Endothelial cell of umbilical vein (primary cell): ENCODE measurements at regions not wholly inside any gene's neighbourhood (a gene's known extent, or its start where the extent isn't known, plus 50 kb on each side); places are given as distances from the start of the nearest gene placed in this dataset.

Experiments
- BruUV-seq: library from RNA; stranded (reverse); fragments of 400-500 nt; replicated peaks from 2 replicates; lab custom pipeline; 2021; lab: Mats Ljungman, UMichigan
- CTCF ChIA-PET: fragments of 300-600, 350-600 bp; sonication (Branson Sonifier 250); formaldehyde crosslinking; loops from one replicate; lab custom pipeline; 2021; ENCODE audit warnings: antibody characterized with exemption, inconsistent platforms; lab: Charles Lee
- POLR2A ChIA-PET: fragments of 300-600, 350-600 bp; sonication (Branson Sonifier 250); formaldehyde crosslinking; loops from one replicate; lab custom pipeline; 2021; ENCODE audit warnings: antibody characterized with exemption, inconsistent platforms; lab: Charles Lee
- DNase-seq: peaks from one replicate; pipeline ENCODE4 v3.0.0-alpha.2; 2011; ENCODE audit warnings: low read depth, low spot score
- FAIRE-seq: peaks from 2 replicates; lab custom pipeline; 2011; peaks lifted over from hg19 to GRCh38; lab: Jason Lieb, UNC
- H2AFZ ChIP-seq: 2 replicates; pipeline ENCODE4 v1.6.0; 2012; ENCODE audit warnings: low read depth, low read length, control low read depth, inconsistent platforms
- H3K27ac ChIP-seq: 2 replicates; pipeline ENCODE4 v1.5.1; 2011; ENCODE audit warnings: low read depth, mild to moderate bottlenecking, control low read depth, low read length, moderate library complexity; ENCODE audit not compliant: insufficient read depth
- H3K27me3 ChIP-seq, 2 experiments: 2 replicates each; pipeline versions ENCODE4 v1.6.0 to v1.6.1; 2011; ENCODE audit warnings: low read length in 2 of 2, mixed read lengths in 1 of 2; ENCODE audit not compliant: control insufficient read depth in 2 of 2, insufficient read depth in 2 of 2
- H3K36me3 ChIP-seq, 2 experiments: 2 replicates in 1 of 2; 3 replicates in 1 of 2; pipeline ENCODE4 v1.5.1; 2011; ENCODE audit warnings: low read length in 2 of 2, mild to moderate bottlenecking in 1 of 2, moderate library complexity in 1 of 2; ENCODE audit not compliant: control insufficient read depth in 2 of 2, insufficient read depth in 2 of 2; ENCODE audit errors: extremely low read depth in 1 of 2
- H3K4me1 ChIP-seq: 3 replicates; pipeline ENCODE4 v1.5.1; 2011; ENCODE audit warnings: mild to moderate bottlenecking, low read length; ENCODE audit not compliant: control insufficient read depth, insufficient read depth; ENCODE audit errors: extremely low read depth
- H3K4me2 ChIP-seq: 2 replicates; pipeline ENCODE4 v1.6.1; 2011; ENCODE audit warnings: low read length, control low read depth, mixed read lengths; ENCODE audit not compliant: insufficient read depth
- H3K4me3 ChIP-seq, 3 experiments: fragments of 200-600 bp in 1 of 3; sonication (generic), shearing (Covaris generic) in 1 of 3; replicated peaks in 1 of 3; 2 replicates each; pipeline ENCODE4 v1.5.1; 2011 to 2016; ENCODE audit warnings: control low read depth in 3 of 3, low read length in 3 of 3, mild to moderate bottlenecking in 2 of 3, inconsistent platforms in 1 of 3, low read depth in 1 of 3, moderate library complexity in 1 of 3; ENCODE audit not compliant: insufficient read depth in 1 of 3
- H3K79me2 ChIP-seq: 2 replicates; pipeline ENCODE4 v1.6.0; 2012; ENCODE audit warnings: low read length, inconsistent platforms; ENCODE audit not compliant: control insufficient read depth, insufficient read depth
- H3K9ac ChIP-seq: replicated peaks from 2 replicates; pipeline ENCODE3; 2011; ENCODE audit warnings: low read length, control low read depth; ENCODE audit not compliant: insufficient read depth; ENCODE audit errors: extremely low read depth
- H3K9me1 ChIP-seq: replicated peaks from 3 replicates; pipeline ENCODE4 v1.6.0; 2011; ENCODE audit warnings: mild to moderate bottlenecking, low read length; ENCODE audit not compliant: control insufficient read depth, insufficient read depth; ENCODE audit errors: extremely low read depth
- H3K9me3 ChIP-seq: replicated peaks from 2 replicates; pipeline ENCODE4 v1.5.1; 2012; ENCODE audit warnings: low read length, inconsistent platforms; ENCODE audit not compliant: control insufficient read depth, insufficient read depth
- H4K20me1 ChIP-seq: replicated peaks from 2 replicates; pipeline ENCODE3; 2011; ENCODE audit warnings: mild to moderate bottlenecking, low read length; ENCODE audit not compliant: control insufficient read depth, insufficient read depth; ENCODE audit errors: extremely low read depth
- CTCF ChIP-seq, 2 donors: IDR thresholded peaks; 1 replicate in 1 of 2; 2 replicates in 1 of 2; pipeline ENCODE4 v1.5.1; 2011; ENCODE audit warnings: low read length in 2 of 2, mild to moderate bottlenecking in 2 of 2, moderate library complexity in 2 of 2, control low read depth in 1 of 2, inconsistent platforms in 1 of 2, low read depth in 1 of 2; ENCODE audit not compliant: insufficient read depth in 1 of 2; ENCODE audit errors: extremely low read depth in 1 of 2
- EZH2 ChIP-seq: IDR thresholded peaks from 2 replicates; pipeline ENCODE4 v1.6.1; 2012; ENCODE audit warnings: borderline replicate concordance, low read depth, mild to moderate bottlenecking, moderate library complexity, low read length, inconsistent platforms; ENCODE audit not compliant: severe bottlenecking
- FOS ChIP-seq: IDR thresholded peaks from 2 replicates; pipeline ENCODE4 v1.6.1; 2011; ENCODE audit warnings: mild to moderate bottlenecking, low read length, moderate library complexity, borderline replicate concordance; ENCODE audit not compliant: insufficient read depth
- JUN ChIP-seq: IDR thresholded peaks from 2 replicates; pipeline ENCODE4 v1.6.1; 2011; ENCODE audit warnings: borderline replicate concordance, low read depth; ENCODE audit not compliant: insufficient read length, insufficient read depth
- MAX ChIP-seq: IDR thresholded peaks from 2 replicates; pipeline ENCODE4 v1.6.1; 2011; ENCODE audit not compliant: insufficient read depth, insufficient read length
- MYC ChIP-seq: IDR thresholded peaks from one replicate; pipeline ENCODE4 v1.6.1; 2011; ENCODE audit warnings: mild to moderate bottlenecking, low read depth, low read length
- POLR2A ChIP-seq: IDR thresholded peaks from 2 replicates; pipeline ENCODE4 v1.6.1; 2012; ENCODE audit warnings: low read depth, mild to moderate bottlenecking, control low read depth, low read length
- POLR2AphosphoS5 ChIP-seq: IDR thresholded peaks from 2 replicates; pipeline ENCODE4 v1.6.1; 2012; ENCODE audit warnings: low read depth, mild to moderate bottlenecking, control low read depth, low read length, moderate library complexity; ENCODE audit not compliant: insufficient read depth
- dilution Hi-C: fragments of 300-500 bp; cut with MboI; formaldehyde crosslinking; loops from one replicate; pipeline ENCODE4 v1.15.0; 2019; ENCODE audit warnings: low sequenced_read_pairs; ENCODE audit not compliant: extremely low pct_ligation_motif_present
- intact Hi-C: fragments of 100-400 bp; cut with micrococcal nuclease; formaldehyde crosslinking; loops from one replicate; pipeline ENCODE4 v1.10.0; 2022

- FAIRE-seq (no peak), DNase-seq (no peak)
- no peak overlapping the region for H3K4me3 ChIP-seq
- H3K9ac ChIP-seq: no peak overlapping the region
- no peaks in the 10 kb centered on the region for H3K27me3 ChIP-seq
- no peak overlapping the region for H3K4me2 ChIP-seq
- dilution Hi-C loops (no loop called here), intact Hi-C loops (no loop called here)
- no peaks in the 10 kb centered on the region for H3K79me2 ChIP-seq
- no peaks in the 10 kb centered on the region for H4K20me1 ChIP-seq
- H3K9me3 ChIP-seq: no peaks in the 10 kb centered on the region
- no peaks in the 10 kb centered on the region for H3K9me1 ChIP-seq
- no peak overlapping the region for H3K27ac ChIP-seq
- H2AFZ ChIP-seq: no peak overlapping the region
- no peaks in the 10 kb centered on the region for H3K4me1 ChIP-seq
- no TSS peak for BruUV-seq
- H3K36me3 ChIP-seq: no peaks in the 10 kb centered on the region
- POLR2A ChIA-PET: no interaction called here
- CTCF ChIA-PET: no interaction called here
- no peak for TF ChIP-seq POLR2AphosphoS5
- TF ChIP-seq CTCF (IDR thresholded peaks at IDR 0.05; ENCODE audit: extremely low read depth in 1 of 2, insufficient read depth in 1 of 2, low read depth in 1 of 2, low read length in 2 of 2): no peak
- no peak for TF ChIP-seq FOS
- no peak for TF ChIP-seq POLR2A
- TF ChIP-seq JUN: no peak
Observed at GRCh38 chr10:121405549-121405948, 192.7 kb downstream of the FGFR2 start.

- no peaks in the 10 kb centered on the region for H3K9me3 ChIP-seq
- CTCF ChIA-PET: no interaction called here
- intact Hi-C loops (no loop called here), dilution Hi-C loops (no loop called here)
- H3K27me3 ChIP-seq: no peaks in the 10 kb centered on the region
- no peak for TF ChIP-seq MYC
- TF ChIP-seq MAX: no peak
- TF ChIP-seq POLR2A: no peak
- no peak for TF ChIP-seq JUN
- TF ChIP-seq EZH2: no peak
- POLR2A ChIA-PET: no interaction called here
- H3K4me3 ChIP-seq: no peak overlapping the region
- DNase-seq (no peak), FAIRE-seq (no peak)
- no peak overlapping the region for H3K27ac ChIP-seq
- no peak overlapping the region for H3K9ac ChIP-seq
- H3K4me1 ChIP-seq: no peaks in the 10 kb centered on the region
- H3K9me1 ChIP-seq: no peaks in the 10 kb centered on the region
- H3K79me2 ChIP-seq: no peaks in the 10 kb centered on the region
- no peak overlapping the region for H2AFZ ChIP-seq
- no peaks in the 10 kb centered on the region for H3K36me3 ChIP-seq
- no peak overlapping the region for H3K4me2 ChIP-seq
- BruUV-seq: no TSS peak
- H4K20me1 ChIP-seq: no peaks in the 10 kb centered on the region
Observed at GRCh38 chr10:121405953-121406352, 192.3 kb downstream of the FGFR2 start.
